ENCODE measurements at regions not wholly inside any gene's neighbourhood (a gene's known extent, or its start where the extent isn't known, plus 50 kb on each side); places are given as distances from the start of the nearest gene placed in this dataset.

DNA sequence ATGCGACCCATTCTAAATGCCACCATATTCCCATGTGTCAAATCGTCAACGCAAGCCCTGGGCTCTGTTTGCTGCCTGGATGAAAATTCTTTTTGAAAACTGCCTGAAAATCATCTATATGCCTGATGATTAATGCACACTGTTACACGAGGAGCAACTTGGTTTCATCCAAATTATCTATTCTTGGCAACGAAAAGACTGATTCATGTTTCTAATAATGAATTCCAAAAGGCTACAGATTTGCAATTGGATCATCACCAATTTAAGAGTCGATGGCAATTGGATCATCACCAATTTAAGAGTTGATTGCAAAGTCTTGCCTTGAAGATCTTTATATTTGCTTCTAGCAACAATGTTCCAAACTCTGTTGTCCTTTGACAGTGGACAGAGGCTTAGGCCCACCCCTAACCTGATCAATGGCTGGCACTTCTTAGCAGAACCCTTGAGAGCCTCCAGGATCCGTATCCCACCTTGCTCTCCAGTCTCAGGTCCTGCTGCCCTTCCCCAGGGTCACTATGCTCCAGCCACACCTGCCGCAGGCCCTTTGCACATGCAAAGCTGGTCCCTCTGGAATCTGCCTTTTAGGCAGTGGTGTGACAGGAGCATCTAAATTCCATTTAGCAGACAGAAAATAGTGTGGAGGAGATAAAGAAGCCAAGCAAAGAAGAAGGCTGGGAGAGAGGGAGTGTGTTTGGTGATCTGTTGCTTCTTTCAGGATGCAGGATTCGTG is 460.9 kb upstream of the SULF2 start:
- Histone ChIP-seq H3K36me3 (no peaks in the 10 kb centered on the region), H3K9me3 (replicated peaks) (no peaks in the 10 kb centered on the region), H3K4me1 (peaks cover 5% of the 10 kb centered on the region), H3K27ac (replicated peaks) (no peak overlapping the region), H3K4me3 (no peak overlapping the region), H3K27me3 (ENCODE audit: low read depth) (peaks cover 6% of the 10 kb centered on the region)
- TF ChIP-seq CTCF (IDR thresholded peaks at IDR 0.05; ENCODE audit: borderline replicate concordance): no peak
- DNase-seq: no peak
- intact Hi-C loops (cut with micrococcal nuclease): no loop called here

DNA sequence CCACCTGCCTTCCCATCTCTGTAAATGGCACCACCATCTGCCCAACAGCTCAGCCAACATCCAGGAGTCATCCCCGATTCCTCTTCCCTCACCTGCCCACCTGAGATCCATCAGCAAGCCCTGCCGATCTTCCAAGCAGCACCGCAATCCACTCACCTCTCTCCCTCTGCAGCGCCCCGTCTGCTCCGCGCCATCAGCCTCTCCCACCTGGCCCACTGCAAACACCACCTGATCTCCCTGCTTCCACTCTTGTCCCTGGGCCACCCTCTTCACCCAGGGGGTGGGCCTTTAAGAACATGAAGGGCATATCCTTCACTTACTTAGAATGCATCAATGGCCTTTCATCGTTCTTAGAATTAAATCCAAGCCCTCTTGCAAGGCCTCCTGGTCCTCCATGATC is 457.3 kb upstream of the SULF2 start:
- no peaks in the 10 kb centered on the region for H3K9me3 ChIP-seq (replicated peaks)
- H3K4me3 ChIP-seq: no peak overlapping the region
- no peak for DNase-seq
- intact Hi-C loops (cut with micrococcal nuclease): no loop called here
- no peak overlapping the region for H3K27ac ChIP-seq (replicated peaks)
- peaks cover 18% of the 10 kb centered on the region for H3K27me3 ChIP-seq (ENCODE audit: low read depth)
- TF ChIP-seq CTCF (IDR thresholded peaks at IDR 0.05; ENCODE audit: borderline replicate concordance): no peak
- H3K4me1 ChIP-seq: peaks cover 5% of the 10 kb centered on the region
- no peaks in the 10 kb centered on the region for H3K36me3 ChIP-seq

- Histone ChIP-seq H3K4me1 (no peaks in the 10 kb centered on the region), H3K4me3 (no peak overlapping the region), H3K36me3 (no peaks in the 10 kb centered on the region), H3K27me3 (ENCODE audit: low read depth) (peaks cover 18% of the 10 kb centered on the region), H3K9me3 (replicated peaks) (no peaks in the 10 kb centered on the region), H3K27ac (replicated peaks) (no peak overlapping the region)
- no peak for TF ChIP-seq CTCF (IDR thresholded peaks at IDR 0.05; ENCODE audit: borderline replicate concordance)
- intact Hi-C loops (cut with micrococcal nuclease): no loop called here
- no peak for DNase-seq
Observed at GRCh38 chr20:48241482-48241881, 456.2 kb upstream of the SULF2 start.

GRCh38 chr20:48238781-48239180 is 453.5 kb upstream of the SULF2 start:
- Histone ChIP-seq H3K27ac (replicated peaks) (no peak overlapping the region), H3K27me3 (ENCODE audit: low read depth) (peaks cover 18% of the 10 kb centered on the region), H3K4me3 (no peak overlapping the region), H3K4me1 (no peaks in the 10 kb centered on the region), H3K36me3 (no peaks in the 10 kb centered on the region), H3K9me3 (replicated peaks) (no peaks in the 10 kb centered on the region)
- no peak for TF ChIP-seq CTCF (IDR thresholded peaks at IDR 0.05; ENCODE audit: borderline replicate concordance)
- DNase-seq: no peak
- intact Hi-C loops (cut with micrococcal nuclease): no loop called here

- Histone ChIP-seq H3K27me3 (ENCODE audit: low read depth) (peaks cover 18% of the 10 kb centered on the region), H3K9me3 (replicated peaks) (no peaks in the 10 kb centered on the region), H3K36me3 (no peaks in the 10 kb centered on the region), H3K4me1 (no peaks in the 10 kb centered on the region), H3K27ac (replicated peaks) (no peak overlapping the region), H3K4me3 (no peak overlapping the region)
- no peak for TF ChIP-seq CTCF (IDR thresholded peaks at IDR 0.05; ENCODE audit: borderline replicate concordance)
- DNase-seq: no peak
- intact Hi-C loops (cut with micrococcal nuclease): no loop called here
Observed at GRCh38 chr20:48238326-48238725, 453.0 kb upstream of the SULF2 start.
